ENCODE measurements at regions not wholly inside any gene's neighbourhood (a gene's known extent, or its start where the extent isn't known, plus 50 kb on each side); places are given as distances from the start of the nearest gene placed in this dataset.
"Not testable (repeated sequence)": the region's sequence is repeated elsewhere in the genome, so short reads cannot be mapped to it uniquely, and the experiment has no call there.

DNA sequence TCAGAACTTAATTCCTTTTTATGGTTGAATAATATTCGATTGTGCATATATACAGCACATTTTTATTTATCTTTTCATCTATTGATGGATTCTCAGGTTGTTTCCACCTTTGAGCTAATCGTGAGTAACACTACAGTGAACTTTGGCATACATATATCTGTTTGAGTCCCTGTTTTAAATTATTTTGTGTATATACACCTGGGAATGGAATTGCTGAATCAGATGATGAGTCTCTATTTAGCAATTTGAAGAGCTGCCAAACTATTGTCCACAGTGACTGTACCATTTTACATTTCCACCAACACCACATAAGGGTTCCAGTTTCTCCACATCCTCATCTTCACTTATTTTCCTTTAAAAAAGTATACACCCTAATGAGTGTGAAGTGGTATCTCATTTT, 166.2 kb upstream of the FGF13 start:
- DNase-seq (ENCODE audit: extremely low read depth, low read depth, low spot score) = no peak

GRCh38 chrX:138875472-138875871, 164.0 kb upstream of the FGF13 start:
- no peak for DNase-seq (ENCODE audit: extremely low read depth, low read depth, low spot score)

DNA sequence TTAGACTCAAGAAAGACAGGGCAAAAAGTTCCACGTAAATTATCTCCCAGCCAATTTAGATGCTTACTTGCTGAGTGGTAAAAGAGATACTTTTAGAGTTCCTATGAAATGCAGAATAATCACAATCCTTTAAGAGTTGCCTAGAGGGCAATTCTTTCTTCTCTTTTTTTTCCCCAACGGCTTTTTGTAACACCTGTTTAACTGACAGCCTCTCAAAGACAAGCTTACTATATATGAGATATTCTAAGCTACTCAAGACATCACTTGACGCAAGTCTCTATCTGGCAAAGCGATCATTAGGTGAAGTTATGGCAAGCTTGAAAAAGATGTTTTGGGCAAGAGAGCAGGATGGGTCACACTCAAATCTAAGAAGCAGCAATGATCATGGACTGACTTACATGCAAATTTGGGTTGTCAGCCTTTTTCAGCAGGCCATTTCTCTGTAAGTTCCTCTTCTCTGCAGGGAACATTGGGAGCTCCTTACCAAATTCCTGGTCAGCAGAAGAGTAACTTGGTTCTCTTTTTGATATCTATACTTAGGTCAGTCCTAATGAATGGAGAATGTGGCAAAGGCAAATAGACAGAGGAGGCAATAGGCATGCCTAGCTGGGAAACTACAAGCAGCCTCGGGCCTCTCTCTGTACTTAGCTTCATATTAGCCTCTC, 162.9 kb upstream of the FGF13 start:
- DNase-seq (ENCODE audit: extremely low read depth, low read depth, low spot score) = no peak

DNA sequence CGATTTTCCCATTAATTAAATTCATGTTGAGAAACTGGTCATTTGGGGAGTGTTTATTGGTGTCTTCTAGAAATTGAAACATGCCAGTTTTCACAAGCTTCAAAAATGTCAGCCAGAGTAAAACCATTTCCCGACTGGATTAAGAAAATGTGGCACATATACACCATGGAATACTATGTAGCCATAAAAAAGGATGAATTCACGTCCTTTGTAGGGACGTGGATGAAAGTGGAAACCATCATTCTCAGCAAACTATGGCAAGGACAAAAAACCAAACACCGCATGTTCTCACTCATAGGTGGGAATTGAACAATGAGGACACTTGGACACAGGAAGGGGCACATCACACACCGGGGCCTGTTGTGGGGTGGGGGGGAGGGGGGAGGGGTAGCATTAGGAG, 162.1 kb upstream of the FGF13 start:
- not testable (repeated sequence) for DNase-seq (ENCODE audit: extremely low read depth, low read depth, low spot score)

- no peak for DNase-seq (ENCODE audit: extremely low read depth, low read depth, low spot score)
Measured at GRCh38 chrX:138872537-138872936, 161.0 kb upstream of the FGF13 start.

DNA sequence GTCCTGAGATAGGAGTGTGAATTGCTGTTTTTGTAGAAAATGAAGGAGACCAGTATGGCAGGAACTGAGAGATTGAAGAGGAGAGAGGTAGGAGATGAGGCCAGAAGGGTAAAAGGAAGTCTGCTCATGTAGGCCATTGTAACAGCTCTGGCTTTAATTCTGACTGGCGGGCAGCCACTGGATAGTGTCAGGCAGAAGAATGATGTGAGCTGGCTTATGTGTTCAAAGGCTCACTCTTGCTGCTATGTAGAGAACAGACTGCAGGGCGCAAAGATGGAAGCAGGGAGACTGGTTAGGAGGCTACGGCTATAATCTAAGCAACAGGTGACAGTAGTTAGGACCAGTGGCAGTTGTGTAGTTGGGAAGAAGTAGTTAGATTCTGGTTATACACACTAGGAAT, 160.2 kb upstream of the FGF13 start:
- no peak for DNase-seq (ENCODE audit: extremely low read depth, low read depth, low spot score)

DNA sequence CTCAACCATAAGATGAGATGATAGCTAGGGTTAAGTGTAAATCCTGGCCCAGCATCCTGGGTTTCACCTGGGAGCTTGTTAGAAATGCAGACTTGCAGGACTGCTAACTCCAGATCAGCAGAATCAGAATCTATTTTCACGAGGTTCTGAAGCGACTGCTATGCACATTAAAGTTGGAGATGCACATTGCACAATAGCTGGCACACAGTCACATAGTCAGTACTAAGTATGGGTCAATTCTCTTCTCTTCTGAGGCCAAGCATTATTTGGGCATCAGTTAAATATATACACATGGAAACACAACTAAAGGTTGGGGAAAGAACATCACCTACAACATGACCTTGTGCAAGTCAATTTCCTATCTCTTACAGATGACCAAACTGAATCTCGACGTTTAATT, 155.1 kb upstream of the FGF13 start:
- DNase-seq (ENCODE audit: extremely low read depth, low read depth, low spot score) = no peak

DNA sequence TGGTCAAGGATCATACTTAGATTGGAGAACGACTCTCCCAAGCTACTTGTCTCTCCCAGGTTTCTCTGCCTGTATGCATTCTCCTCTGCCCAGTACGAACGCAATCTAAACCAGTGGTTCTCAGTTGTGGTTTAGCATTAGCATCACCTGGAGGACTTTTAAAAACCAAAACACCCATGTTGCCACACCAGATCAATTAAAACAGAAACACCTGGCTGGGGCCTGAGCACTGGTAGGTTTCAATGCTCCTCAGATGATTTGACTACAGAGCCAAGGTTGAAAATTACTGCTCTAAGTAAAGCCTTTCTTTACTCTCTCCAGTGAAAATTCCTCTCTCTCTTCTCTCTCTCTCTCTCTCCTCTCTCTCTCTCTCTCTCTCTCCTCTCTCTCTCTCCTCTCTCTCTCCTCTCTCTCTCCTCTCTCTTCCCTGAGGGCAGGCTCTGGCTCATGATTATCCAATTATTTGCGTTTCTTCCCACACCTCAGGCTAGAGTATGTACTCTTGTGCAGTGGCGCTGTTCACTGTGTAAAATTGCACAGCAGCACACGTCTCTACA, 153.7 kb upstream of the FGF13 start:
- DNase-seq (ENCODE audit: extremely low read depth, low read depth, low spot score) = no peak

DNA sequence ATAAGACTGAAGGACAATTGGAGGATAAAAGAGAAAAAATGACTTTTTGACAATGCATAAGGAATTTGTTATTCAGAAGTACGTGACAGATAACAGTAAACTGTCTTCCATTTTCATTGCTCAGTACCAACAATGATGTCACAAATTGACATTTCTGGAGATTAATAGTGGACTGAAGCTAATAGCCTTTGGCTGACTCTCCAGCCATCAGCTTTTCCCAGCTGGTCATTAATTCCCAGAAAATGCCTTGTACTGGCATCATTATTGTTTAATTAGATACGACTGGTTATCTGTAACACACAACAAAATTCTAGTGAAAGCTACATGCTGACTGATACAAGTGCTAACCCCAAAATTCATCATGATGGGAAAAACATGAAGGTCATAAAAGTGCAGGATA, 147.9 kb upstream of the FGF13 start:
- DNase-seq (ENCODE audit: extremely low read depth, low read depth, low spot score) = no peak

GRCh38 chrX:138858951-138859350, 147.4 kb upstream of the FGF13 start:
- no peak for DNase-seq (ENCODE audit: extremely low read depth, low read depth, low spot score)

DNA sequence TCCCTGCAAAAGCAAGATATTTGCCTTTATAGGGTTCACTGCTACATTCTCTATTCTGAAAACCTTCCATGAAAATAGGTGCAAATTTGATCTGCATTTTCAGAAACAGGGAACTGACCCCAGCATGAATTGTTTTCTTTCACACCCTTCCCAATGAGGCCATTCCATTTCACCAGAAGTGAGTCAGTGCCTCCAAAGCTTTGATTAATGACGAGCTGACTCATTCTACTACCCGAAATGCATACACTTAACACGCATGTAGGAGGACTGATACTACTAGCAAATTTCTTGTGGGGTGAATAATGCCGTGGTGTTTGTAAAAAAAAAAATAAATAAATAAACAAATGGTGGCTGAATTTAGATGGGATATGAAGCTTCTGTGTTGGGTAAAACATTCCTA, 146.9 kb upstream of the FGF13 start:
- DNase-seq (ENCODE audit: extremely low read depth, low read depth, low spot score) = no peak

DNA sequence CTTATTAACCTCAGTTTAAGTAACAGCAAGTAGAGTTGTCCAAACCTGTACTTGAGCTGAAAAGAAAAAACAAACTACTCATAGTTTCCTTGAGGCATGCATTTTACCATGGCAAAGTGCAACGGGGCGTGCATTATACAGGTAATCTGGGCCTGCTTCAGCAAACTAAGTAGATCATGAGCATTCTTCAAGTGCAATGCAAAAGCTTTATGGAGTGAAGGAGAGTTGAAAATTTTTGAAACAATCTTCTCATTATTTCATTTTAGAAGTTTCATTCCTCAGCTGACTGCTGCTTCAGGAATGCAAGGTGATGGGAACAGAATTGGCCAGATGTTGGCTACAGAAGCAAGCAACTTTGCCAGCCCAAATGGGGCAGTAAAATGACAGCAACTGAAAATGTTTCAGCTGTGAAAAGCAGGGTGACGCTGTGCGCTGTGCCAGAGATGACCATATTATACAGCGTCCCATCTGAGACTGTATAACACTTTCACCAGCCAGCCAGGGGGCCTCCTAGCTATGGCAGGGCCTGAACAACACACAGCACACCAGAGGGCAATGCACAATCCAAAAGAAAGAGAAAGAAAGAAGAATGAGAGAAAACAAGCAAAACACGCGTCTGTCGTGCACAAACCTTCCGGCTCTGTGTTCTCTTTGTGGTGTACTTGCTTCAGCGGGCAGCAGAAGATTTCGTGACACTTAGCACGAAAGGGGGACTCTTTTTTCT, 145.5 kb upstream of the FGF13 start:
- DNase-seq (ENCODE audit: extremely low read depth, low read depth, low spot score) = no peak

DNA sequence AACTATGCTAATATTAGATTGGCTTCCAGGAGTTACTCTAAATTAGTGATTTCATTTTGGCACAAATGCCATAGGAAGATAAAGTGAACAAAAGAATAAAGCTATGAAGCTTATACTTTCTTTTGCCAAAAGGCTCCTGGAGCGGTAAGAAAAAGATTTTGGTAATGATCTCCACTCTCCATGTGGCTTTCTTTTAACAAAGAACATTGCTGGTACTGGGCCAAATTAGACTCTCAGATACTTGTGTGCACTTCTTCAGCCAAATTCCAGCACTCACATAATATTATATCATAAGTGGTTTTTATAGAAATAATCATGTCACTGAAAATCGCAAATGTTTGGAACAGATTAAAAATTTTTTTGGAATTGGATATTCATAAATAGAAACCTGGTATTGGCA, 142.4 kb upstream of the FGF13 start:
- DNase-seq (ENCODE audit: extremely low read depth, low read depth, low spot score) = no peak

DNA sequence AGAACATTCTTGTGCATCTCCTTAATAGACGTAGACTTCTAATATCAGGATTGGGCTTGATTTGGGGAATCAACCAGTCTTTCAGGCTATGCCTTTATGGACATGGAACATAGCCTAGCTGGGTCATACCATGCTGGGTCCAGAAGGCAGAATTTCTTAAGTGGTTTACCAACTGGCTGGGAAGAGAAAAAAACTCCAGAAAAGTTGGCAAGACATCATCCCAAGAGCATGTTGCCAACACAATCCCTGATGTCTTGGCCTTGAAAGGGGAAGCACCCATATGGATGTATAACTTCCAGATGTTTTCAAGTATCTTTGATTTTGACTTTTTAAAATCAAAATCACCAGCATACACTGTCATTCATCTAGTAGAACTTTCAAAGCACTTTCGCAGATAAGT, 138.0 kb upstream of the FGF13 start:
- no peak for DNase-seq (ENCODE audit: extremely low read depth, low read depth, low spot score)

DNA sequence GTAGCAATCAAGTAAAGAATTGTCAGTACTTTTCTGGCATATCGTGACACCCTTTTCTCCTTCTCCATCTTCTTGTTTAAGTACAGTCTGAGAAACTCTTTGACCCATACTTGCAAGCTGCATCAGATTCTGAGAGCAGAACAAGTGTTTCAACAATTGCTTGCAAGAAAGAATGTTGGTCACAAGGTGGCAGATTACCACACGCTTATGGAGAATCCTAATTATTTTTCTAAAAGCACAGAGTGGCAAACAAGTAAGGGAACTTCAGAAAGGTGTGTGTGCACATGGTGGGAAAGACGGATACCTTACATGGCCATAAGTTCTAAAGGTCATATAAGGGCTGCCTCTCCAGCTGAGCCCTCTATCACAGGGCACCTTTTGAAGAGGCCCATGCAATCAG, 136.4 kb upstream of the FGF13 start:
- DNase-seq (ENCODE audit: extremely low read depth, low read depth, low spot score) = no peak

DNA sequence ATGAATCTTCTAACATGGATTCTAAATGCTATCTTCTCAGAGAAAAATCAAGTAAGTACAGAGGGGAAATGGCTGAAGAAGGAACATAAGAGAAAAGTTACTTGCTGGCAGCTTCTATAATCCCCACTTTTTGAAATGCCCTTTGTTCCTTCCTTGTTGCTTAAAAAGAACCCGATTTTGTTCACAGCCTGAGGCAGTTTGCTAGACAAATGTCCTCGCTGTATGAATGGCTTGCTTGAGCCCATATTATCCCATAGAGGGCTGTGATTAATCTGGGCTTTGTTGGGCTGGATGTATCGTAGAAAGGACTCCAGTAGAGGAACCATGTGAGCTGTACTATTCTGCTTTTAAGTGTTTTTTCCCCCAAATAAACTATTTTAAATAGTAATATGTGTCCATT, 134.3 kb upstream of the FGF13 start:
- no peak for DNase-seq (ENCODE audit: extremely low read depth, low read depth, low spot score)

DNA sequence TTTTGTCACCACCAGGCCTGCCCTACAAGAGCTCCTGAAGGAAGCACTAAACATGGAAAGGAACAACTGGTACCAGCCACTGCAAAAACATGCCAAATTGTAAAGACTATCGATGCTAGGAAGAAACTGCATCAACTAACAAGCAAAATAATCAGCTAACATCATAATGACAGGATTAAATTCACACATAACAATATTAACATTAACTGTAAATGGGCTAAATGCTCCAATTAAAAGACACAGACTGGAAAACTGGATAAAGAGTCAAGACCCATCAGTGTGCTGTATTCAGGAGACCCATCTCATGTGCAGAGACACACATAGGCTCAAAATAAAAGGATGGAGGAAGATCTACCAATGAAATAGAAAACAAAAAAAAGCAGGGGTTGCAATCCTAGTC, 95.9 kb upstream of the FGF13 start:
- DNase-seq (ENCODE audit: extremely low read depth, low read depth, low spot score) = not testable (repeated sequence)

DNA sequence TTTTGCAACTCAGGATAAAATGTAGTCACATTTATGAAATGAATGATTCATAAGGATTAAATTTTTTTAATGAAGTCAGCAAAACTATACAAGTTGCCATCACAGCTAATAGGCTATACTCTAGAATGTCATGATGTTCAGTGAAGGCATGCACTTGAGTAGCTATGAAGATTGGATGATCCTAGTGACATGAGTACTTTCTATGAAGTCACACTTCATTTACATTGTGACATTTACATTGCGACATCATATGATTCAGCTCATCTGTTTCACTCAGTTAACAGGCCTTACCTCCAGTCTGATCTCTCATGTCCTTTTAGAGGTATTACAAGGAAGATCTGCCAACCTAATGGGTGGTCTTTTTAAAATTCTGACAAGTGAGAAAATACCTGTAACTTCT, 82.7 kb upstream of the FGF13 start:
- DNase-seq (ENCODE audit: extremely low read depth, low read depth, low spot score) = no peak

- no peak for DNase-seq (ENCODE audit: extremely low read depth, low read depth, low spot score)
Measured at GRCh38 chrX:138791551-138791950, 80.0 kb upstream of the FGF13 start.

DNA sequence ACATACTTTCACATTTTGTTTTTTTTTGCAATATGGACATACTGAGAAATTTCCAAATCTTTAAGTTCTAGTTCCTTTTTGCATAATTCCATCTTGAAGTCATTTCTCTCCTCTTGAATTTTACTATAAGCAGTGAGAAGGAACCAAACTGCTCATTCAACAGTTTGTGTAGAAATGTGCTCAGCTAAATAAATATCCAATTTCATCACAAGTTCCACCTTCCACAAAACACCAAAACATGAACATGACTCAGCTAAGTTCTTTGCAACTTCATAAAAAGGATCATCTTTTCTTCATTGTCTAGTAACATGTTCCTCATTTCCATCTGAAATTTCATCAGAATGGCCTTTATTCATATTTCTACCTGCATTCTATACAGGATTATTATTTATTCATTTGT, 77.3 kb upstream of the FGF13 start:
- no peak for DNase-seq (ENCODE audit: extremely low read depth, low read depth, low spot score)

GRCh38 chrX:138778576-138778909, 67.0 kb upstream of the FGF13 start:
- DNase-seq (ENCODE audit: extremely low read depth, low read depth, low spot score) = not testable (repeated sequence)

DNA sequence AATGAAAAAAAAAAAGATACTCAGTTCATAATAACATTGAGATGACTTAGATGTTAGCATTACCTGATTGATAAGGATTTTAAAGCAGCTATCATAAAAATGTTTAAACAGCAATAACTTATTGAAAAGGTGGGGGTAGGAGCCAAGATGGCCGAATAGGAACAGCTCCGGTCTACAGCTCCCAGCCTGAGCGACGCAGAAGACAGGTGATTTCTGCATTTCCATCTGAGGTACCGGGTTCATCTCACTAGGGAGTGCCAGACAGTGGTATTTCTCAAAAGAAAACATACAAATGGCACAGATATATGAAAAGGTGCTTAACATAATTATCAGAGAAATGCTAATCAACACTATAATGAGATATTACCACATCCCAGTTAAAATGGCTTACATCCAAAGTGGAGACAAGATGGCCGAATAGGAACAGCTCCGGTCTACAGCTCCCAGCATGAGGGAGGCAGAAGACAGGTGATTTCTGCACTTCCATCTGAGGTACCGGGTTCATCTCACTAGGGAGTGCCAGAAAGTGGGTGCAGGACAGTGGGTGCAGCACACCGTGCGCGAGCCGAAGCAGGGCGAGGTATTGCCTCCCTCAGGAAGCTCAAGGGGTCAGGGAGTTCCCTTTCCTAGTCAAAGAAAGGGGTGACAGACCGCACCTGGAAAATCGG, 66.5 kb upstream of the FGF13 start:
- DNase-seq (ENCODE audit: extremely low read depth, low read depth, low spot score) = not testable (repeated sequence)
